GM23338 (cell line): ENCODE measurements at regions not wholly inside any gene's neighbourhood (a gene's known extent, or its start where the extent isn't known, plus 50 kb on each side); places are given as distances from the start of the nearest gene placed in this dataset.

ENCODE experiments used
- CREB1 ChIP-seq: fragments of 250-450 bp; sonication (Bioruptor Pico); IDR thresholded peaks from 2 replicates; pipeline ENCODE4 v1.5.0; 2020; ENCODE audit warnings: low read depth, mild to moderate bottlenecking, moderate library complexity
- CTCF ChIP-seq, 2 experiments: fragments of 200-600 bp in 1 of 2; sonication (generic) in 1 of 2; conservative IDR thresholded peaks; 2 replicates each; pipeline versions ENCODE4 v1.5.1 to v1.6.1; 2016 to 2017; ENCODE audit warnings: antibody characterized with exemption in 2 of 2, low read depth in 2 of 2, mild to moderate bottlenecking in 2 of 2, moderate library complexity in 1 of 2
- EZH2 ChIP-seq: fragments of 200-600 bp; sonication (generic); IDR thresholded peaks from one replicate; pipeline ENCODE4 v1.8.0; 2017; ENCODE audit warnings: antibody characterized with exemption, mild to moderate bottlenecking, low read depth; ENCODE audit not compliant: unreplicated experiment
- EZH2phosphoT487 ChIP-seq: fragments of 200-600 bp; sonication (generic); IDR thresholded peaks from one replicate; pipeline ENCODE4 v1.8.1; 2018; ENCODE audit warnings: antibody characterized with exemption; ENCODE audit not compliant: unreplicated experiment
- NANOG ChIP-seq: IDR thresholded peaks from 2 replicates; pipeline ENCODE4 v1.6.1; 2016; ENCODE audit warnings: antibody characterized with exemption, borderline replicate concordance
- STAT1 ChIP-seq: IDR thresholded peaks from one replicate; pipeline ENCODE4 v1.6.1; 2016; ENCODE audit warnings: antibody characterized with exemption; ENCODE audit not compliant: unreplicated experiment
- ZNF462 ChIP-seq: fragments of 250-450 bp; sonication (Bioruptor Pico); IDR thresholded peaks from 2 replicates; pipeline ENCODE4 v1.5.0; 2020; ENCODE audit warnings: mild to moderate bottlenecking, moderate library complexity
- TF ChIP-seq, protein P1 (sequence below): IDR thresholded peaks from one replicate; pipeline ENCODE4 v1.6.1; 2018; ENCODE audit warnings: antibody characterized with exemption; ENCODE audit not compliant: unreplicated experiment

GRCh38 chr2:118618279-118618678 lies 229.2 kb downstream of the EN1 start (continued):
- TF ChIP-seq ZNF462 (CRISPR knock-in tag), result no peak
- no peak for TF ChIP-seq CTCF (conservative IDR thresholded peaks at IDR 0.05; ENCODE audit: low read depth in 2 of 2)
- TF ChIP-seq STAT1, result no peak
- no peak for TF ChIP-seq NANOG
- no peak for TF ChIP-seq CREB1
- TF ChIP-seq, protein P1, sequence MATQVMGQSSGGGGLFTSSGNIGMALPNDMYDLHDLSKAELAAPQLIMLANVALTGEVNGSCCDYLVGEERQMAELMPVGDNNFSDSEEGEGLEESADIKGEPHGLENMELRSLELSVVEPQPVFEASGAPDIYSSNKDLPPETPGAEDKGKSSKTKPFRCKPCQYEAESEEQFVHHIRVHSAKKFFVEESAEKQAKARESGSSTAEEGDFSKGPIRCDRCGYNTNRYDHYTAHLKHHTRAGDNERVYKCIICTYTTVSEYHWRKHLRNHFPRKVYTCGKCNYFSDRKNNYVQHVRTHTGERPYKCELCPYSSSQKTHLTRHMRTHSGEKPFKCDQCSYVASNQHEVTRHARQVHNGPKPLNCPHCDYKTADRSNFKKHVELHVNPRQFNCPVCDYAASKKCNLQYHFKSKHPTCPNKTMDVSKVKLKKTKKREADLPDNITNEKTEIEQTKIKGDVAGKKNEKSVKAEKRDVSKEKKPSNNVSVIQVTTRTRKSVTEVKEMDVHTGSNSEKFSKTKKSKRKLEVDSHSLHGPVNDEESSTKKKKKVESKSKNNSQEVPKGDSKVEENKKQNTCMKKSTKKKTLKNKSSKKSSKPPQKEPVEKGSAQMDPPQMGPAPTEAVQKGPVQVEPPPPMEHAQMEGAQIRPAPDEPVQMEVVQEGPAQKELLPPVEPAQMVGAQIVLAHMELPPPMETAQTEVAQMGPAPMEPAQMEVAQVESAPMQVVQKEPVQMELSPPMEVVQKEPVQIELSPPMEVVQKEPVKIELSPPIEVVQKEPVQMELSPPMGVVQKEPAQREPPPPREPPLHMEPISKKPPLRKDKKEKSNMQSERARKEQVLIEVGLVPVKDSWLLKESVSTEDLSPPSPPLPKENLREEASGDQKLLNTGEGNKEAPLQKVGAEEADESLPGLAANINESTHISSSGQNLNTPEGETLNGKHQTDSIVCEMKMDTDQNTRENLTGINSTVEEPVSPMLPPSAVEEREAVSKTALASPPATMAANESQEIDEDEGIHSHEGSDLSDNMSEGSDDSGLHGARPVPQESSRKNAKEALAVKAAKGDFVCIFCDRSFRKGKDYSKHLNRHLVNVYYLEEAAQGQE, result no peak
- TF ChIP-seq EZH2phosphoT487, result no peak
- TF ChIP-seq EZH2, result no peak
